ENCODE measurements at regions not wholly inside any gene's neighbourhood (a gene's known extent, or its start where the extent isn't known, plus 50 kb on each side); places are given as distances from the start of the nearest gene placed in this dataset.
A peak's percentile ranks its signal among the peaks of the same experiment; 100 is the strongest.

DNA sequence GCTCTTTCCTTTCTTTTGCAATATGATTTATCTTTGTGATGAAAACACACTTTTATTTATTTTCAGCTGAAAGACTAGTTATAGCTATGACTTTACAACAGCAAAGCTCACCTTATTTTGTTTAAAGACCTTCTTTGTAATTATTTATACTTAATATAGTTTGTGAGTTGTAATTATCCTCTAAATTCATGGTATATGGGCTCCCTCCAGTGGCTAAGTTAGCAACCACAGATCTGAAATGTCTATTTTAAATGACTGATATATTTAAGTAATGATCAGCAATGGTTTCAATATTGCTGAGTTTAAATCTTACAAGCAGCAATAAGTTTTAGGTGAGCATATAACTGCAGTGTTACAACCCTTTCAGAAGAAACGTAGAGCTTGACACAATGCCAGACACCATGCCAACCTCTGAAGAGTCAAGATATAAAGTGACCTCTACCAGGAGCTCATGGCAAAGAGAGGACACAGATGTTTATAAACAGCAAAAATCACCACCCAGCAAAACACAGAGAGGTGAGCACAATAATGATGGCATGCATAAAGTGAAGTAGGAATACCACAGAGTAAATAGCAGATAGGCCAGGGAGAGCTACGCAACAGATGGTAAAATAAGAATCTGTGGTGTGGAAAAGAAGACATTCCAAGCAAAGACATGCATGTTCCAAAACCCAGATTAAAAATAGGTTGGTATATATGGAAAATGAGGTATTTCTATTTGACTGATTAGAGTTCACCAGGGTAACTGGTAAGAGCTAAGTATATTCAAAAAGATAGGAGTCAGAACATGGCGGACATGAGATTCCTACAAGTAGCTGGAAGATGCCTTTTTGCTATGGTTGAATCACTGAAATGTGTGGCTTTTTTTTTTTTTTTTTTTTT, 143.7 kb upstream of the ZNF385D start (continued):
- TF ChIP-seq ZNF17 (CRISPR knock-in tag; IDR thresholded peaks at IDR 0.05) (no peak), ZNF570 (CRISPR knock-in tag; IDR thresholded peaks at IDR 0.05; ENCODE audit: borderline replicate concordance) (no peak), SALL2 (CRISPR knock-in tag; IDR thresholded peaks at IDR 0.05) (no peak)
- TF ChIP-seq, protein P1, sequence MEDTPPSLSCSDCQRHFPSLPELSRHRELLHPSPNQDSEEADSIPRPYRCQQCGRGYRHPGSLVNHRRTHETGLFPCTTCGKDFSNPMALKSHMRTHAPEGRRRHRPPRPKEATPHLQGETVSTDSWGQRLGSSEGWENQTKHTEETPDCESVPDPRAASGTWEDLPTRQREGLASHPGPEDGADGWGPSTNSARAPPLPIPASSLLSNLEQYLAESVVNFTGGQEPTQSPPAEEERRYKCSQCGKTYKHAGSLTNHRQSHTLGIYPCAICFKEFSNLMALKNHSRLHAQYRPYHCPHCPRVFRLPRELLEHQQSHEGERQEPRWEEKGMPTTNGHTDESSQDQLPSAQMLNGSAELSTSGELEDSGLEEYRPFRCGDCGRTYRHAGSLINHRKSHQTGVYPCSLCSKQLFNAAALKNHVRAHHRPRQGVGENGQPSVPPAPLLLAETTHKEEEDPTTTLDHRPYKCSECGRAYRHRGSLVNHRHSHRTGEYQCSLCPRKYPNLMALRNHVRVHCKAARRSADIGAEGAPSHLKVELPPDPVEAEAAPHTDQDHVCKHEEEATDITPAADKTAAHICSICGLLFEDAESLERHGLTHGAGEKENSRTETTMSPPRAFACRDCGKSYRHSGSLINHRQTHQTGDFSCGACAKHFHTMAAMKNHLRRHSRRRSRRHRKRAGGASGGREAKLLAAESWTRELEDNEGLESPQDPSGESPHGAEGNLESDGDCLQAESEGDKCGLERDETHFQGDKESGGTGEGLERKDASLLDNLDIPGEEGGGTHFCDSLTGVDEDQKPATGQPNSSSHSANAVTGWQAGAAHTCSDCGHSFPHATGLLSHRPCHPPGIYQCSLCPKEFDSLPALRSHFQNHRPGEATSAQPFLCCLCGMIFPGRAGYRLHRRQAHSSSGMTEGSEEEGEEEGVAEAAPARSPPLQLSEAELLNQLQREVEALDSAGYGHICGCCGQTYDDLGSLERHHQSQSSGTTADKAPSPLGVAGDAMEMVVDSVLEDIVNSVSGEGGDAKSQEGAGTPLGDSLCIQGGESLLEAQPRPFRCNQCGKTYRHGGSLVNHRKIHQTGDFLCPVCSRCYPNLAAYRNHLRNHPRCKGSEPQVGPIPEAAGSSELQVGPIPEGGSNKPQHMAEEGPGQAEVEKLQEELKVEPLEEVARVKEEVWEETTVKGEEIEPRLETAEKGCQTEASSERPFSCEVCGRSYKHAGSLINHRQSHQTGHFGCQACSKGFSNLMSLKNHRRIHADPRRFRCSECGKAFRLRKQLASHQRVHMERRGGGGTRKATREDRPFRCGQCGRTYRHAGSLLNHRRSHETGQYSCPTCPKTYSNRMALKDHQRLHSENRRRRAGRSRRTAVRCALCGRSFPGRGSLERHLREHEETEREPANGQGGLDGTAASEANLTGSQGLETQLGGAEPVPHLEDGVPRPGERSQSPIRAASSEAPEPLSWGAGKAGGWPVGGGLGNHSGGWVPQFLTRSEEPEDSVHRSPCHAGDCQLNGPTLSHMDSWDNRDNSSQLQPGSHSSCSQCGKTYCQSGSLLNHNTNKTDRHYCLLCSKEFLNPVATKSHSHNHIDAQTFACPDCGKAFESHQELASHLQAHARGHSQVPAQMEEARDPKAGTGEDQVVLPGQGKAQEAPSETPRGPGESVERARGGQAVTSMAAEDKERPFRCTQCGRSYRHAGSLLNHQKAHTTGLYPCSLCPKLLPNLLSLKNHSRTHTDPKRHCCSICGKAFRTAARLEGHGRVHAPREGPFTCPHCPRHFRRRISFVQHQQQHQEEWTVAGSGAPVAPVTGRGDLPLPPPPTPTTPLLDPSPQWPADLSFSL (CRISPR knock-in tag; IDR thresholded peaks at IDR 0.05), result no peak
- TF ChIP-seq, protein P2, sequence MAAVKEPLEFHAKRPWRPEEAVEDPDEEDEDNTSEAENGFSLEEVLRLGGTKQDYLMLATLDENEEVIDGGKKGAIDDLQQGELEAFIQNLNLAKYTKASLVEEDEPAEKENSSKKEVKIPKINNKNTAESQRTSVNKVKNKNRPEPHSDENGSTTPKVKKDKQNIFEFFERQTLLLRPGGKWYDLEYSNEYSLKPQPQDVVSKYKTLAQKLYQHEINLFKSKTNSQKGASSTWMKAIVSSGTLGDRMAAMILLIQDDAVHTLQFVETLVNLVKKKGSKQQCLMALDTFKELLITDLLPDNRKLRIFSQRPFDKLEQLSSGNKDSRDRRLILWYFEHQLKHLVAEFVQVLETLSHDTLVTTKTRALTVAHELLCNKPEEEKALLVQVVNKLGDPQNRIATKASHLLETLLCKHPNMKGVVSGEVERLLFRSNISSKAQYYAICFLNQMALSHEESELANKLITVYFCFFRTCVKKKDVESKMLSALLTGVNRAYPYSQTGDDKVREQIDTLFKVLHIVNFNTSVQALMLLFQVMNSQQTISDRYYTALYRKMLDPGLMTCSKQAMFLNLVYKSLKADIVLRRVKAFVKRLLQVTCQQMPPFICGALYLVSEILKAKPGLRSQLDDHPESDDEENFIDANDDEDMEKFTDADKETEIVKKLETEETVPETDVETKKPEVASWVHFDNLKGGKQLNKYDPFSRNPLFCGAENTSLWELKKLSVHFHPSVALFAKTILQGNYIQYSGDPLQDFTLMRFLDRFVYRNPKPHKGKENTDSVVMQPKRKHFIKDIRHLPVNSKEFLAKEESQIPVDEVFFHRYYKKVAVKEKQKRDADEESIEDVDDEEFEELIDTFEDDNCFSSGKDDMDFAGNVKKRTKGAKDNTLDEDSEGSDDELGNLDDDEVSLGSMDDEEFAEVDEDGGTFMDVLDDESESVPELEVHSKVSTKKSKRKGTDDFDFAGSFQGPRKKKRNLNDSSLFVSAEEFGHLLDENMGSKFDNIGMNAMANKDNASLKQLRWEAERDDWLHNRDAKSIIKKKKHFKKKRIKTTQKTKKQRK (IDR thresholded peaks at IDR 0.05; ENCODE audit: low read length), result no peak
- TF ChIP-seq, protein P3, sequence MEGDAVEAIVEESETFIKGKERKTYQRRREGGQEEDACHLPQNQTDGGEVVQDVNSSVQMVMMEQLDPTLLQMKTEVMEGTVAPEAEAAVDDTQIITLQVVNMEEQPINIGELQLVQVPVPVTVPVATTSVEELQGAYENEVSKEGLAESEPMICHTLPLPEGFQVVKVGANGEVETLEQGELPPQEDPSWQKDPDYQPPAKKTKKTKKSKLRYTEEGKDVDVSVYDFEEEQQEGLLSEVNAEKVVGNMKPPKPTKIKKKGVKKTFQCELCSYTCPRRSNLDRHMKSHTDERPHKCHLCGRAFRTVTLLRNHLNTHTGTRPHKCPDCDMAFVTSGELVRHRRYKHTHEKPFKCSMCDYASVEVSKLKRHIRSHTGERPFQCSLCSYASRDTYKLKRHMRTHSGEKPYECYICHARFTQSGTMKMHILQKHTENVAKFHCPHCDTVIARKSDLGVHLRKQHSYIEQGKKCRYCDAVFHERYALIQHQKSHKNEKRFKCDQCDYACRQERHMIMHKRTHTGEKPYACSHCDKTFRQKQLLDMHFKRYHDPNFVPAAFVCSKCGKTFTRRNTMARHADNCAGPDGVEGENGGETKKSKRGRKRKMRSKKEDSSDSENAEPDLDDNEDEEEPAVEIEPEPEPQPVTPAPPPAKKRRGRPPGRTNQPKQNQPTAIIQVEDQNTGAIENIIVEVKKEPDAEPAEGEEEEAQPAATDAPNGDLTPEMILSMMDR (CRISPR knock-in tag; IDR thresholded peaks at IDR 0.05), result peak; percentile 24; the same call in 1 of the 2 replicates

Measured in HepG2 (cell line).